NCI-H2171 (cell line): ENCODE measurements at regions not wholly inside any gene's neighbourhood (a gene's known extent, or its start where the extent isn't known, plus 50 kb on each side); places are given as distances from the start of the nearest gene placed in this dataset.

Source experiments
- DNase-seq: peaks from one replicate; lab custom pipeline; 2025; lab: John Stamatoyannopoulos, UW

- no peak for DNase-seq
Measured at GRCh38 chr3:130260918-130261317, 84.6 kb upstream of the COL6A5 start.

GRCh38 chr3:130263708-130264107, 81.8 kb upstream of the COL6A5 start:
- no peak for DNase-seq

DNA sequence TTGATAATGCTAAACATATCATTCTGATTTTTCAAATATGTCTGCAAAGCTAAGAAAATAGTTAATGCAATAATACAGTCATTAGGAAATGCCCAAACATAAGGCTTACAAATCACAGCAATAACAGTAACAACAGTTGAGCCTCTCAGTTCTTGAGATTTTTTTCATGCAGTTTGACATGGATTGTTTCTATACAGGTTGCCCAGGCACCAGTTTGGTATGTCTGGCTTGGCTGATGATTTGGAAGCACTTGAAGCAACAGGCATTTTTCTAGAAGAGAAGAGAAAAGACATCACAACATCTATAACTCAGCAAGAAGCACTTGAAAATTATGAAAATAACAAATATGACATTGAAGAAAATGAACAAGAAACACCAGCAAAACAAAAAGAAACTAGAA, 78.7 kb upstream of the COL6A5 start:
- no peak for DNase-seq

DNA sequence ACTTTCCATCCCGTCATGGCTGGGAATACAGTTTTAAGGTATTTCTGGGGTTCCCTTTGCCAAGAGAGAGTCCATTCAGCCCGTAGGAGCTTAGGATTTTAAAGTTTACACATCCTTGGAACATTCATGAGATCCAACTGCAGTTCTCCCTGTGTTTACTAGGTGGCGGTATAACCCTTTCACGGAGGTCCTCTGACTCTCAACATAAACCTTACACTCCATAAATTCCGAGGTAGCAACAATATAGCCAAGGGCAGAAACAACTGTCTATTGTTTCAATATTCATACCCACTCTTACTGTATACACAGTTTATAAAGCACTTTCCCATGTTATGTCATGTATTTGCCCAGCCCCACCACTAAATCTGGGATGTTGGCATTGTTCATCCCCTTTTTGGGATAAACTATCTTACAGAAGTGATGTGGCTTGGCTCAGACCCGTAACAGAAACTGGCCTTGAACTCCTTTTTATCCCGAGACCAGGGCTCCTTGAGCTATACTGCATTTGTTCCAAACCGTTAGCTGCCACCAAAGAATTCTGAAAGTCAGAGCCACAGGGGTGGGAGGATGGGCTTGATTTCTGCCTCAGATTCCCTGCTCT, 69.2 kb upstream of the COL6A5 start:
- peak; percentile 18 for DNase-seq

DNA sequence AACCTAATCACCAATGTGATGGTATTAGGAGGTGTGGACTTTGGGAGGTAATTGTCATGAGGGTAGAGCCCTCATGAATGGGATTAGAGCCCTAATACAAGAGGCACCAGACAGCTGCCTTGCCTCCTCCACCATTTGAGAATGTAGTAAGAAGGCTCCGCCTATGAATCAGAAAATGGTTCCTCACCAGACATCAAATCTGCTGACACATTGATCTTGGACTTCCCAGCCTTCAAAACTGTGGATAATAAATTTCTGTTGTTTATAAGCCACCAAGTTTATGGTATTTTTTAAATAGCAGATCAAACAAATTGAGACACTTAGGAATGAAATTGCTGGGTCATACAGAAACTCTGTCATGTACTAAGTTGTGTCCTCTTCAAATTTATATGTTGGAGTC, 56.8 kb upstream of the COL6A5 start:
- no peak for DNase-seq

- DNase-seq, result no peak
Measured at GRCh38 chr3:130291148-130291547, 54.3 kb upstream of the COL6A5 start.

DNA sequence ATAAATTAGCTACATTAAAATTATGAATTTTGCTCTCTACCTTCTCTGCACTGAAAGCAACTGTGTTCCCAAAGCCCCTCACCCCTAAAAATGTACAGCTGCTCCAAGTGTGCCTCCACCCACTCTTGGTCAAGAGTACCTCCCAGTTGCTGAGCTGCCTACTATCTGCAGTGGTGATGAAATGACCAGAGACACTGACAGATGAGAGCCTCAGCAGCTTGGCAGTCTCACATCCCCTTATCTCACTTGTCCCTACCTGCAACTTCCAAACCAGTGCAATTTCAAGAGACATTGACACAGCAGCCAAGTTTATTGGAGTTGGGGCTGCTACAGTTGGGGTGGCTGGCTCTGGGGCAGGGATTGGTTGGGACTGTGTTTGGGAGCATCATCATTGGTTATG, 52.2 kb upstream of the COL6A5 start:
- DNase-seq, result no peak
